Panc1 (cell line): ENCODE measurements at regions not wholly inside any gene's neighbourhood (a gene's known extent, or its start where the extent isn't known, plus 50 kb on each side); places are given as distances from the start of the nearest gene placed in this dataset.

Experiments
- ATAC-seq: fragments of 200-7000 bp; cut with Tn5 transposase; 2 replicates; pipeline ENCODE4 v1.9.1; 2020; ENCODE audit warnings: mild to moderate bottlenecking, moderate library complexity
- BruUV-seq: library from RNA; stranded (reverse); fragments of 400-500 nt; replicated peaks from 2 replicates; lab custom pipeline; 2021; lab: Mats Ljungman, UMichigan
- CTCF ChIA-PET: fragments of 300-600 bp; sonication (Branson Sonifier 250); formaldehyde crosslinking; loops from one replicate; lab custom pipeline; 2022; ENCODE audit warnings: antibody characterized with exemption; lab: Charles Lee
- POLR2A ChIA-PET: fragments of 300-600 bp; sonication (Branson Sonifier 250); formaldehyde crosslinking; loops from one replicate; lab custom pipeline; 2022; ENCODE audit warnings: antibody characterized with exemption; lab: Charles Lee
- DNase-seq: peaks from one replicate; pipeline ENCODE4 v3.0.0-alpha.2; 2010; ENCODE audit warnings: low read depth, low spot score
- H3K27ac ChIP-seq: 2 replicates; pipeline ENCODE4 v1.5.1; 2011; ENCODE audit warnings: mild to moderate bottlenecking, low read length, inconsistent platforms
- H3K27me3 ChIP-seq: fragments of 200-500 bp; sonication (Bioruptor generic); 2 replicates; pipeline ENCODE4 v1.6.0; 2014; ENCODE audit warnings: low read length, inconsistent platforms; ENCODE audit not compliant: control insufficient read depth, insufficient read depth
- H3K36me3 ChIP-seq: fragments of 200-500 bp; sonication (Bioruptor generic); 2 replicates; pipeline ENCODE4 v1.5.1; 2014; ENCODE audit warnings: inconsistent platforms, mild to moderate bottlenecking, low read length, moderate library complexity; ENCODE audit not compliant: control insufficient read depth, insufficient read depth
- H3K4me1 ChIP-seq: 2 replicates; pipeline ENCODE4 v1.5.1; 2011; ENCODE audit warnings: inconsistent platforms, mild to moderate bottlenecking, low read length, moderate library complexity; ENCODE audit not compliant: control insufficient read depth, insufficient read depth
- H3K4me3 ChIP-seq, 2 experiments: 2 replicates each; pipeline ENCODE4 v1.5.1; 2011 to 2012; ENCODE audit warnings: low read depth in 2 of 2, low read length in 2 of 2, mild to moderate bottlenecking in 2 of 2, inconsistent platforms in 1 of 2, moderate library complexity in 1 of 2
- H3K9me3 ChIP-seq: fragments of 200-500 bp; sonication (Bioruptor generic); 2 replicates; pipeline ENCODE4 v1.5.1; 2014; ENCODE audit warnings: low read depth, mild to moderate bottlenecking, inconsistent platforms, low read length, moderate library complexity; ENCODE audit not compliant: control insufficient read depth, insufficient read depth
- CTCF ChIP-seq: fragments of 450-650 bp; IDR thresholded peaks from 2 replicates; pipeline ENCODE4 v1.5.1; 2017; ENCODE audit warnings: mild to moderate bottlenecking
- POLR2AphosphoS5 ChIP-seq: IDR thresholded peaks from 2 replicates; pipeline ENCODE4 v1.6.1; 2012; ENCODE audit warnings: mild to moderate bottlenecking, low read depth, low read length, moderate library complexity
- REST ChIP-seq, 2 experiments: IDR thresholded peaks; 2 replicates each; pipeline ENCODE4 v1.6.1; 2011 to 2012; ENCODE audit warnings: low read depth in 2 of 2, control low read depth in 1 of 2, low read length in 1 of 2, mild to moderate bottlenecking in 1 of 2, moderate library complexity in 1 of 2; ENCODE audit not compliant: insufficient read depth in 1 of 2
- SIN3A ChIP-seq: IDR thresholded peaks from 2 replicates; pipeline ENCODE4 v1.6.1; 2012; ENCODE audit warnings: low read depth, mild to moderate bottlenecking, low read length, moderate library complexity, borderline replicate concordance; ENCODE audit not compliant: insufficient read depth
- TCF7L2 ChIP-seq: IDR thresholded peaks from 2 replicates; pipeline ENCODE4 v1.6.1; 2011; ENCODE audit warnings: mild to moderate bottlenecking, low read depth, low read length, inconsistent platforms
- in situ Hi-C: cut with HindIII; loops from 2 replicates; pipeline ENCODE4 v1.10.0; 2016; ENCODE audit warnings: low sequenced_read_pairs, low pct_unique_long_range_greater_than_20kb
- intact Hi-C: fragments of 100-400 bp; cut with micrococcal nuclease; formaldehyde crosslinking; loops from one replicate; pipeline ENCODE4 v1.10.0; 2022; ENCODE audit not compliant: unreplicated experiment

GRCh38 chrX:148417934-148418333, 82.5 kb upstream of the AFF2 start:
- Histone ChIP-seq H3K4me3 (no peak overlapping the region), H3K9me3 (no peaks in the 10 kb centered on the region), H3K4me1 (no peaks in the 10 kb centered on the region), H3K36me3 (no peaks in the 10 kb centered on the region), H3K27ac (no peak overlapping the region), H3K27me3 (no peaks in the 10 kb centered on the region)
- ATAC-seq (no peak), DNase-seq (no peak)
- intact Hi-C loops (no loop called here), in situ Hi-C loops (no loop called here)
- ChIA-PET POLR2A (no interaction called here), CTCF (no interaction called here)
- BruUV-seq = no TSS peak
- TF ChIP-seq POLR2AphosphoS5 (no peak), SIN3A (no peak), REST (IDR thresholded peaks at IDR 0.05; ENCODE audit: insufficient read depth in 1 of 2, low read depth in 2 of 2, low read length in 1 of 2) (no peak), CTCF (no peak), TCF7L2 (no peak)

GRCh38 chrX:148422526-148422925, 77.9 kb upstream of the AFF2 start:
- Histone ChIP-seq H3K4me3 (no peak overlapping the region), H3K4me1 (no peaks in the 10 kb centered on the region), H3K27me3 (no peaks in the 10 kb centered on the region), H3K36me3 (no peaks in the 10 kb centered on the region), H3K9me3 (no peaks in the 10 kb centered on the region), H3K27ac (no peak overlapping the region)
- no TSS peak for BruUV-seq
- ChIA-PET CTCF (no interaction called here), POLR2A (no interaction called here)
- intact Hi-C loops (no loop called here), in situ Hi-C loops (no loop called here)
- no peak for ATAC-seq
- TF ChIP-seq REST (IDR thresholded peaks at IDR 0.05; ENCODE audit: insufficient read depth in 1 of 2, low read depth in 2 of 2, low read length in 1 of 2) (no peak), SIN3A (no peak)
- no peak for DNase-seq
